ENCODE measurements at regions not wholly inside any gene's neighbourhood (a gene's known extent, or its start where the extent isn't known, plus 50 kb on each side); places are given as distances from the start of the nearest gene placed in this dataset.

DNA sequence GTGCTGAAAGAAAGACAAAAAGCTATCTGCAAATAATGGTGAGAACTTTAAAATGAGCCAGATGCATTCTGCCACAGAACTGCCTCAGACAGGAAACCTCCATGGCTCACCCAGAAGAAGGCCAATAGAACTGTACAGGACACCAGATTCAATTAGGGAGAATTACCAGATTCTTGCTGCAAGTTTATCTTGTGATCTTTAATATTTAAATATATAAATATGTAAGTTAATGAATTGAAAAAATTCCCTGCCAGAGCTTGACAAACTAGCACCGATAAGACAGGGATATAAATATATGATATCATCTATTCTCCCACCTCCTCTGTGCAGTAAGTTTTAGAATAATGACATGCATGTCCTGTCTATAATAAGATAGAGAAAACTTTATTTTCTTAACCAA is 252.8 kb downstream of the PLK2 start:
- H3K79me2 ChIP-seq (ENCODE audit: low read length), result no peaks in the 10 kb centered on the region
- no TSS peak for BruUV-seq (replicated peaks)
- ChIA-PET CTCF (no interaction called here), POLR2A (ENCODE audit: unreplicated experiment) (no interaction called here)
- no peaks in the 10 kb centered on the region for H3K36me3 ChIP-seq (ENCODE audit: low read depth, low read length)
- no peaks in the 10 kb centered on the region for H3K27me3 ChIP-seq (ENCODE audit: low read length)
- no peak for DNase-seq
- H2AFZ ChIP-seq (ENCODE audit: low read length), result no peak overlapping the region
- no peaks in the 10 kb centered on the region for H4K20me1 ChIP-seq (ENCODE audit: low read length)
- no peak overlapping the region for H3K4me2 ChIP-seq (ENCODE audit: low read length)
- H3K9ac ChIP-seq (ENCODE audit: low read length), result no peak overlapping the region
- no peaks in the 10 kb centered on the region for H3K9me2 ChIP-seq (replicated peaks; ENCODE audit: low read length)
- intact Hi-C loops (cut with micrococcal nuclease), result no loop called here
- H3K4me1 ChIP-seq (ENCODE audit: insufficient read depth, low read length), result no peaks in the 10 kb centered on the region
- ATAC-seq, result no peak
- no peaks in the 10 kb centered on the region for H3K9me3 ChIP-seq (ENCODE audit: low read length)
- H3K27ac ChIP-seq (ENCODE audit: low read length), result no peak overlapping the region
- H3F3A ChIP-seq (ENCODE audit: low read length, unreplicated experiment), result no peaks in the 10 kb centered on the region
- H3K4me3 ChIP-seq (ENCODE audit: low read length), result no peak overlapping the region
- no peak for TF ChIP-seq EZH2phosphoT487 (IDR thresholded peaks at IDR 0.05; ENCODE audit: borderline replicate concordance, low read length)
- TF ChIP-seq, protein P1, sequence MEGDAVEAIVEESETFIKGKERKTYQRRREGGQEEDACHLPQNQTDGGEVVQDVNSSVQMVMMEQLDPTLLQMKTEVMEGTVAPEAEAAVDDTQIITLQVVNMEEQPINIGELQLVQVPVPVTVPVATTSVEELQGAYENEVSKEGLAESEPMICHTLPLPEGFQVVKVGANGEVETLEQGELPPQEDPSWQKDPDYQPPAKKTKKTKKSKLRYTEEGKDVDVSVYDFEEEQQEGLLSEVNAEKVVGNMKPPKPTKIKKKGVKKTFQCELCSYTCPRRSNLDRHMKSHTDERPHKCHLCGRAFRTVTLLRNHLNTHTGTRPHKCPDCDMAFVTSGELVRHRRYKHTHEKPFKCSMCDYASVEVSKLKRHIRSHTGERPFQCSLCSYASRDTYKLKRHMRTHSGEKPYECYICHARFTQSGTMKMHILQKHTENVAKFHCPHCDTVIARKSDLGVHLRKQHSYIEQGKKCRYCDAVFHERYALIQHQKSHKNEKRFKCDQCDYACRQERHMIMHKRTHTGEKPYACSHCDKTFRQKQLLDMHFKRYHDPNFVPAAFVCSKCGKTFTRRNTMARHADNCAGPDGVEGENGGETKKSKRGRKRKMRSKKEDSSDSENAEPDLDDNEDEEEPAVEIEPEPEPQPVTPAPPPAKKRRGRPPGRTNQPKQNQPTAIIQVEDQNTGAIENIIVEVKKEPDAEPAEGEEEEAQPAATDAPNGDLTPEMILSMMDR (conservative IDR thresholded peaks at IDR 0.05; ENCODE audit: low read depth, low read length), result no peak
- TF ChIP-seq EZH2 (IDR thresholded peaks at IDR 0.05; ENCODE audit: low read length, unreplicated experiment), result no peak

DNA sequence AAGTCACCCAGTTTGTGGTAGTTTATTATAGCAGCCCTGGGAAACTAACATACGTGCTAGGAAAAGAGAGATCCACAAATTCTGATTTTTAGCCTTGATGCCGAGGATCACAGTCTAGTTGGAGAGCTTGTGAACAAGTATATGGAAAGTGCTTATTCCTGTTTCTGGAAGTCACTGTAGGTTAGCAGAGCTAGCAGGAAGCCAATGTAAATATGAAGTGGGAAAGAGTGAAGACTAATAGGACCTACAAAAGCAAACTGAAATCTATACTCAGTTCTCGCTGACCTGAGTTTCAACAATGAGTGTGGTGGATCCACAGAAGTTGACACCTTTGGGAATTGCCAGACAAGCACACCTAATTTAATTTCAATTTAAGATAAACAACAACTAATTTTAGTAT is 254.9 kb downstream of the PLK2 start:
- Histone ChIP-seq H3K4me3 (ENCODE audit: low read length) (no peak overlapping the region), H2AFZ (ENCODE audit: low read length) (no peak overlapping the region), H3K27me3 (ENCODE audit: low read length) (no peaks in the 10 kb centered on the region), H3K4me2 (ENCODE audit: low read length) (no peak overlapping the region), H3K9me2 (replicated peaks; ENCODE audit: low read length) (no peaks in the 10 kb centered on the region), H3K27ac (ENCODE audit: low read length) (no peak overlapping the region), H3F3A (ENCODE audit: low read length, unreplicated experiment) (no peaks in the 10 kb centered on the region), H3K36me3 (ENCODE audit: low read depth, low read length) (no peaks in the 10 kb centered on the region), H4K20me1 (ENCODE audit: low read length) (no peaks in the 10 kb centered on the region), H3K79me2 (ENCODE audit: low read length) (no peaks in the 10 kb centered on the region), H3K4me1 (ENCODE audit: insufficient read depth, low read length) (no peaks in the 10 kb centered on the region), H3K9me3 (ENCODE audit: low read length) (no peaks in the 10 kb centered on the region), H3K9ac (ENCODE audit: low read length) (no peak overlapping the region)
- no TSS peak for BruUV-seq (replicated peaks)
- CTCF ChIA-PET, result no interaction called here
- ATAC-seq (no peak), DNase-seq (no peak)
- TF ChIP-seq EZH2 (IDR thresholded peaks at IDR 0.05; ENCODE audit: low read length, unreplicated experiment) (no peak), EZH2phosphoT487 (IDR thresholded peaks at IDR 0.05; ENCODE audit: borderline replicate concordance, low read length) (no peak)
- TF ChIP-seq, protein P1 (conservative IDR thresholded peaks at IDR 0.05; ENCODE audit: low read depth, low read length), result no peak
- intact Hi-C loops (cut with micrococcal nuclease), result no loop called here
- POLR2A ChIA-PET (ENCODE audit: unreplicated experiment), result interaction anchor here (0.6 kb wide), 1 partner anchor 1642 kb away, joined by 3 read pairs; no protein-coding TSS in a partner anchor

DNA sequence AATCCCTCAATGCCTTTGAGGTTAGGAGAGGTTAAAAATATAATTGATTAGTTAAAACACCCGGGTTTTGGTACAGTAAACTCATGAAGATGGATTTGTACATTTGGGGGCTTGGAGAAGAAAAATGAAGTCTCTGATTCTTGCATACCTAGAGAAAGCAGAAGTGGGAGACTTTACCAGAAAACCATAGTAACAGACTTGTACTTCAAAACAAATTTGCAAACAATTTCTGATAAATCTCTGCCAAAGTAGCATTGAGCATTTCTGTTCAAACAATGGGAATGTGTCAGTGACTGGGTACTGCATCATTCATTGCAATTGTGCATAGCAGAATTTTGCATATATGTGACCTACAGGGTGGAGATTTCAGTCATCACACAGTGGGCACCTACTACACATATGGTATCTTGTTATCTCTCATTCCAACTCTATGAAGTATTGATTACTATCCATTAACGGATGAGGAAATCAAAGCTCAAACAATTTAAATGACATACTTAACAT is 256.9 kb downstream of the PLK2 start:
- no peaks in the 10 kb centered on the region for H3K9me3 ChIP-seq (ENCODE audit: low read length)
- no peaks in the 10 kb centered on the region for H3K79me2 ChIP-seq (ENCODE audit: low read length)
- H3K27me3 ChIP-seq (ENCODE audit: low read length), result no peaks in the 10 kb centered on the region
- peaks cover 3% of the 10 kb centered on the region for H3K4me1 ChIP-seq (ENCODE audit: insufficient read depth, low read length)
- H3K36me3 ChIP-seq (ENCODE audit: low read depth, low read length), result no peaks in the 10 kb centered on the region
- no peak overlapping the region for H3K9ac ChIP-seq (ENCODE audit: low read length)
- TF ChIP-seq EZH2phosphoT487 (IDR thresholded peaks at IDR 0.05; ENCODE audit: borderline replicate concordance, low read length) (no peak), EZH2 (IDR thresholded peaks at IDR 0.05; ENCODE audit: low read length, unreplicated experiment) (no peak)
- TF ChIP-seq, protein P1 (conservative IDR thresholded peaks at IDR 0.05; ENCODE audit: low read depth, low read length), result no peak
- ChIA-PET POLR2A (ENCODE audit: unreplicated experiment) (no interaction called here), CTCF (no interaction called here)
- H3K27ac ChIP-seq (ENCODE audit: low read length), result no peak overlapping the region
- no peak for DNase-seq
- H2AFZ ChIP-seq (ENCODE audit: low read length), result no peak overlapping the region
- intact Hi-C loops (cut with micrococcal nuclease), result no loop called here
- no peak overlapping the region for H3K4me3 ChIP-seq (ENCODE audit: low read length)
- no TSS peak for BruUV-seq (replicated peaks)
- no peak for ATAC-seq
- no peaks in the 10 kb centered on the region for H4K20me1 ChIP-seq (ENCODE audit: low read length)
- H3F3A ChIP-seq (ENCODE audit: low read length, unreplicated experiment), result no peaks in the 10 kb centered on the region
- no peaks in the 10 kb centered on the region for H3K9me2 ChIP-seq (replicated peaks; ENCODE audit: low read length)
- no peak overlapping the region for H3K4me2 ChIP-seq (ENCODE audit: low read length)

All from PC-3 (cell line).